ENCODE measurements at regions not wholly inside any gene's neighbourhood (a gene's known extent, or its start where the extent isn't known, plus 50 kb on each side); places are given as distances from the start of the nearest gene placed in this dataset.

DNA sequence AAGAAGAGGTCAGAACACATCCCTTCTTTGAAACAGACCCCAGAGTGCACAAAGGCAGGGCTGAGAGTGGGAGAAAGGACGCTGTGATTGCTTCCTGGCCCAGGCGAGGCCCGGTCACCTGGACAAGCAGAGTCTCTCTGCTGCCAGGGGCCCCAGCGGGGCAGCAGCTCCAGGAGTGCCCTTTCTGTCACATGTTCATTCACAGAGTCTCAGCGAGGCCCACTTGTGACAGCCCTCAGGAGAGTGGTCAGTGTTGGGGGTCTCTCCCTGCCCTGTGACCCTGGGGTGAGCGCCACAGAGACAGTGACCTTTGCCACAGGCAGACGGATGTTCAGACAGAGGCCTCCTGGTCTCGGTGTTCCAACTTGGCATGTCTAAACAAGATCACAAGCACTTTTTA is 130.2 kb upstream of the IRX4 start:
- TF ChIP-seq CTCF (IDR thresholded peaks at IDR 0.05; ENCODE audit: low read depth, low read length), result no peak
- DNase-seq (ENCODE audit: extremely low read depth, low read depth), result no peak

GRCh38 chr5:2011481-2012411 is 129.0 kb upstream of the IRX4 start:
- TF ChIP-seq CTCF (IDR thresholded peaks at IDR 0.05; ENCODE audit: low read depth, low read length), result no peak
- DNase-seq (ENCODE audit: extremely low read depth, low read depth), result no peak

DNA sequence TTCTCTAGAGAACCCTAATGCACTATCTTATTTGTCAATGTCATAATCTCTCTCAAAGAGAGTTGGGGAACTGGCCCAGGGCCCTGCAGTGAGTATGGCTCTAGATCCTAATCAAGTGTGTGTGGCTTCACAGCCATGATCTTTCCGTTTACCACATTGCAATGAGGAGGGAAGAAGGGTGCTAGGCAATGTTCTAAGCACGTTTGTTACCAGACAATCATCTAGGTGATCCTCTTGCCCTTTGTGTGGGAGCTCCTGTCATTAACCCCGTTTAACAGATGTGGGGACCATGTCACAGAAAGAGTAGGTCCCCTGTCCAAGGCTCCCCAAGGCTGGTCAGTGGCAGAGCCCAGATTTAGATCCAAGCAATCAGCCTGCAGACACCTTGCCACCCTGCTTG is 128.2 kb upstream of the IRX4 start:
- DNase-seq (ENCODE audit: extremely low read depth, low read depth), result no peak
- TF ChIP-seq CTCF (IDR thresholded peaks at IDR 0.05; ENCODE audit: low read depth, low read length), result no peak

GRCh38 chr5:2009986-2010914 is 127.5 kb upstream of the IRX4 start:
- no peak for DNase-seq (ENCODE audit: extremely low read depth, low read depth)
- TF ChIP-seq CTCF (IDR thresholded peaks at IDR 0.05; ENCODE audit: low read depth, low read length), result no peak

DNA sequence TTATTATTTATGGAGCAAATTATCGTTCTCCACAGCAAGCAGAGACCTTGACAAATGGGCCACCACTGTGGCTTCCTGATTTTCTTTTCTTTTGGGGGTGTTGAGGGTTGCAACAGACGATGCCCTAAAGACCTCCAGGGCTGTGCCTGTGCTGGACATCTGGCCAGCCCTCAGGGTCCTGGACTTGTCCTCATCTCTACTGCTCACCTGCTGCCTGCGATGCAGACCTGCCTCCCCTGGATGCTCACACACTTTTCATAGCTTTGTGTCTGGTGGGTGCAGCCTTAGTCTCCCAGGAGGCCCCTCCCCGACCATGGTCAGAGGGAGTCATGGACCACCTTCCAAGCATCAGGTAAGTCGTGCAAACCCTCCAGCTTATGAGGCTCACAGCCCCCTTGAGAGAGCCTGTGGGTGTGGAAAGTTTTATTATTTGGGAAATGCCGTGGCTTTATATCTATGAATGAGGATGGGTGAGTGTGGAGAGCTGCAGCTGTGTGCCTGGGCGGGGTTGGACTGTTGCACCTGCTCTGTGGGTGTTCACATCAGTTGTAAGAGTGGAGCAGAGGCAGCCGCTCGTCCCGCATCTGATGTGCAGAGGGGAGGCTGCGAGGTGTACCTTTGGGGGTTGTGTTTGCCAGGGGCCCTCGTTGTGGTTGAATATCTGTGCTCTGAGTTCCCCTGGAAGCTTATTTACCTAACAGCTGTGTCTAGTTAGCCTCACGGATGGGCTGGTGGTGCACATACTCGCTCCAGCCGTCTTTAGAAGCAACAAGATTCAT is 126.3 kb upstream of the IRX4 start:
- no peak for DNase-seq (ENCODE audit: extremely low read depth, low read depth)
- TF ChIP-seq CTCF (IDR thresholded peaks at IDR 0.05; ENCODE audit: low read depth, low read length), result no peak

- DNase-seq (ENCODE audit: extremely low read depth, low read depth), result no peak
- no peak for TF ChIP-seq CTCF (IDR thresholded peaks at IDR 0.05; ENCODE audit: low read depth, low read length)
These were observed 125.3 kb upstream of the IRX4 start for GRCh38 chr5:2007878-2008501.

All from AG09319 (cell line).